K562 (cell line): ENCODE measurements at regions not wholly inside any gene's neighbourhood (a gene's known extent, or its start where the extent isn't known, plus 50 kb on each side); places are given as distances from the start of the nearest gene placed in this dataset.

ENCODE experiments used
- NFRKB ChIP-seq: fragments of 450-650 bp; IDR thresholded peaks from 2 replicates; pipeline ENCODE4 v1.6.1; 2016; ENCODE audit warnings: low read depth
- POLR2H ChIP-seq: IDR thresholded peaks from 2 replicates; pipeline ENCODE4 v1.6.1; 2016; ENCODE audit warnings: missing genetic modification characterization, low read depth, mild to moderate bottlenecking, control low read depth, missing compliant biosample characterization, moderate library complexity
- YY1 ChIP-seq, 3 experiments: IDR thresholded peaks; 2 replicates each; pipeline ENCODE4 v1.6.1; 2011; ENCODE audit warnings: low read length in 2 of 3, mild to moderate bottlenecking in 2 of 3, moderate library complexity in 2 of 3, borderline replicate concordance in 1 of 3, control low read depth in 1 of 3, low read depth in 1 of 3; ENCODE audit not compliant: insufficient read depth in 3 of 3, insufficient replicate concordance in 2 of 3, control insufficient read depth in 1 of 3, insufficient read length in 1 of 3; ENCODE audit errors: extremely low read depth in 1 of 3
- TF ChIP-seq, protein P1 (sequence below): fragments of 450-650 bp; IDR thresholded peaks from 2 replicates; pipeline ENCODE4 v1.6.1; 2017; ENCODE audit warnings: antibody characterized with exemption, mild to moderate bottlenecking

GRCh38 chr2:42989283-42990081 is 197.1 kb upstream of the HAAO start (continued):
- TF ChIP-seq, protein P1, sequence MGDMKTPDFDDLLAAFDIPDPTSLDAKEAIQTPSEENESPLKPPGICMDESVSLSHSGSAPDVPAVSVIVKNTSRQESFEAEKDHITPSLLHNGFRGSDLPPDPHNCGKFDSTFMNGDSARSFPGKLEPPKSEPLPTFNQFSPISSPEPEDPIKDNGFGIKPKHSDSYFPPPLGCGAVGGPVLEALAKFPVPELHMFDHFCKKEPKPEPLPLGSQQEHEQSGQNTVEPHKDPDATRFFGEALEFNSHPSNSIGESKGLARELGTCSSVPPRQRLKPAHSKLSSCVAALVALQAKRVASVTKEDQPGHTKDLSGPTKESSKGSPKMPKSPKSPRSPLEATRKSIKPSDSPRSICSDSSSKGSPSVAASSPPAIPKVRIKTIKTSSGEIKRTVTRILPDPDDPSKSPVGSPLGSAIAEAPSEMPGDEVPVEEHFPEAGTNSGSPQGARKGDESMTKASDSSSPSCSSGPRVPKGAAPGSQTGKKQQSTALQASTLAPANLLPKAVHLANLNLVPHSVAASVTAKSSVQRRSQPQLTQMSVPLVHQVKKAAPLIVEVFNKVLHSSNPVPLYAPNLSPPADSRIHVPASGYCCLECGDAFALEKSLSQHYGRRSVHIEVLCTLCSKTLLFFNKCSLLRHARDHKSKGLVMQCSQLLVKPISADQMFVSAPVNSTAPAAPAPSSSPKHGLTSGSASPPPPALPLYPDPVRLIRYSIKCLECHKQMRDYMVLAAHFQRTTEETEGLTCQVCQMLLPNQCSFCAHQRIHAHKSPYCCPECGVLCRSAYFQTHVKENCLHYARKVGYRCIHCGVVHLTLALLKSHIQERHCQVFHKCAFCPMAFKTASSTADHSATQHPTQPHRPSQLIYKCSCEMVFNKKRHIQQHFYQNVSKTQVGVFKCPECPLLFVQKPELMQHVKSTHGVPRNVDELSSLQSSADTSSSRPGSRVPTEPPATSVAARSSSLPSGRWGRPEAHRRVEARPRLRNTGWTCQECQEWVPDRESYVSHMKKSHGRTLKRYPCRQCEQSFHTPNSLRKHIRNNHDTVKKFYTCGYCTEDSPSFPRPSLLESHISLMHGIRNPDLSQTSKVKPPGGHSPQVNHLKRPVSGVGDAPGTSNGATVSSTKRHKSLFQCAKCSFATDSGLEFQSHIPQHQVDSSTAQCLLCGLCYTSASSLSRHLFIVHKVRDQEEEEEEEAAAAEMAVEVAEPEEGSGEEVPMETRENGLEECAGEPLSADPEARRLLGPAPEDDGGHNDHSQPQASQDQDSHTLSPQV = peak; percentile 16; the same call in 1 of the 2 replicates
- TF ChIP-seq YY1 (IDR thresholded peaks at IDR 0.05; ENCODE audit: borderline replicate concordance in 1 of 3, control insufficient read depth in 1 of 3, extremely low read depth in 1 of 3, insufficient read depth in 3 of 3, insufficient read length in 1 of 3, insufficient replicate concordance in 2 of 3, low read depth in 1 of 3, low read length in 2 of 3) (peak in 1 of 3 experiments; percentile 22), POLR2H (tag) (0 out of 2 replicates have a peak, but pooled peaks have one; percentile 47), NFRKB (0 out of 2 replicates have a peak, but pooled peaks have one; percentile 50)
